Mesendoderm (in vitro differentiated cells): ENCODE measurements at regions not wholly inside any gene's neighbourhood (a gene's known extent, or its start where the extent isn't known, plus 50 kb on each side); places are given as distances from the start of the nearest gene placed in this dataset.
A peak's percentile ranks its signal among the peaks of the same experiment; 100 is the strongest.

Source experiments
- DNase-seq: peaks from one replicate; pipeline ENCODE4 v3.0.0; 2013
- H2AK5ac ChIP-seq: 2 replicates; pipeline ENCODE4 v1.6.1; 2013; ENCODE audit warnings: low read length, inconsistent platforms
- H2BK120ac ChIP-seq: 2 replicates; pipeline ENCODE4 v1.6.1; 2013; ENCODE audit warnings: low read depth, mild to moderate bottlenecking, low read length, moderate library complexity, mixed read lengths
- H2BK15ac ChIP-seq: replicated peaks from 2 replicates; pipeline ENCODE4 v1.6.1; 2013; ENCODE audit warnings: low read depth, mild to moderate bottlenecking, moderate library complexity
- H2BK5ac ChIP-seq: 2 replicates; pipeline ENCODE4 v1.6.1; 2013; ENCODE audit warnings: low read length, inconsistent platforms
- H3K18ac ChIP-seq: 2 replicates; pipeline ENCODE4 v1.6.1; 2013; ENCODE audit warnings: mild to moderate bottlenecking, low read length, mixed read lengths
- H3K23ac ChIP-seq: one replicate; pipeline ENCODE4 v1.6.1; 2013; ENCODE audit warnings: low read length
- H3K27ac ChIP-seq: 2 replicates; pipeline ENCODE4 v1.5.1; 2013; ENCODE audit warnings: low read depth, mild to moderate bottlenecking, inconsistent platforms, low read length, moderate library complexity
- H3K27me3 ChIP-seq: 2 replicates; pipeline ENCODE4 v1.6.1; 2013; ENCODE audit warnings: low read length, control low read depth, mild to moderate bottlenecking, inconsistent platforms; ENCODE audit not compliant: insufficient read depth, poor library complexity
- H3K36me3 ChIP-seq: 2 replicates; pipeline ENCODE4 v1.6.1; 2013; ENCODE audit warnings: low read length, inconsistent platforms; ENCODE audit not compliant: control insufficient read depth, insufficient read depth
- H3K4ac ChIP-seq: one replicate; pipeline ENCODE4 v1.6.1; 2013; ENCODE audit warnings: low read depth, mild to moderate bottlenecking, low read length, moderate library complexity
- H3K4me1 ChIP-seq: 2 replicates; pipeline ENCODE4 v1.6.1; 2013; ENCODE audit warnings: low read depth, low read length, inconsistent platforms; ENCODE audit not compliant: control insufficient read depth
- H3K4me2 ChIP-seq: 2 replicates; pipeline ENCODE4 v1.6.1; 2013; ENCODE audit warnings: low read length
- H3K4me3 ChIP-seq: 2 replicates; pipeline ENCODE4 v1.5.1; 2013; ENCODE audit warnings: mild to moderate bottlenecking, low read length
- H3K56ac ChIP-seq: one replicate; pipeline ENCODE4 v1.6.1; 2013; ENCODE audit warnings: low read length
- H3K79me1 ChIP-seq: 2 replicates; pipeline ENCODE4 v1.6.1; 2013; ENCODE audit warnings: low read length, inconsistent platforms
- H3K79me2 ChIP-seq: 2 replicates; pipeline ENCODE4 v1.6.1; 2013; ENCODE audit warnings: mild to moderate bottlenecking, low read length; ENCODE audit not compliant: control insufficient read depth, insufficient read depth
- H3K9ac ChIP-seq: 2 replicates; pipeline ENCODE4 v1.6.1; 2013; ENCODE audit warnings: low read length, inconsistent platforms
- H4K5ac ChIP-seq: one replicate; pipeline ENCODE4 v1.6.1; 2013; ENCODE audit warnings: low read length
- H4K8ac ChIP-seq: one replicate; pipeline ENCODE4 v1.6.1; 2013; ENCODE audit warnings: low read depth, mild to moderate bottlenecking, control low read depth, low read length, moderate library complexity
- WGBS: extraction: QIAGEN DNeasy Blood & Tissue Kit; methylation state at CpG from one replicate; pipeline ENCODE4 v1.1.7; 2013; ENCODE audit warnings: low lambda C conversion rate, missing lambda C conversion rate; ENCODE audit not compliant: insufficient coverage; ENCODE audit errors: extremely low coverage; 5-methylcytosine and 5-hydroxymethylcytosine counted together

DNA sequence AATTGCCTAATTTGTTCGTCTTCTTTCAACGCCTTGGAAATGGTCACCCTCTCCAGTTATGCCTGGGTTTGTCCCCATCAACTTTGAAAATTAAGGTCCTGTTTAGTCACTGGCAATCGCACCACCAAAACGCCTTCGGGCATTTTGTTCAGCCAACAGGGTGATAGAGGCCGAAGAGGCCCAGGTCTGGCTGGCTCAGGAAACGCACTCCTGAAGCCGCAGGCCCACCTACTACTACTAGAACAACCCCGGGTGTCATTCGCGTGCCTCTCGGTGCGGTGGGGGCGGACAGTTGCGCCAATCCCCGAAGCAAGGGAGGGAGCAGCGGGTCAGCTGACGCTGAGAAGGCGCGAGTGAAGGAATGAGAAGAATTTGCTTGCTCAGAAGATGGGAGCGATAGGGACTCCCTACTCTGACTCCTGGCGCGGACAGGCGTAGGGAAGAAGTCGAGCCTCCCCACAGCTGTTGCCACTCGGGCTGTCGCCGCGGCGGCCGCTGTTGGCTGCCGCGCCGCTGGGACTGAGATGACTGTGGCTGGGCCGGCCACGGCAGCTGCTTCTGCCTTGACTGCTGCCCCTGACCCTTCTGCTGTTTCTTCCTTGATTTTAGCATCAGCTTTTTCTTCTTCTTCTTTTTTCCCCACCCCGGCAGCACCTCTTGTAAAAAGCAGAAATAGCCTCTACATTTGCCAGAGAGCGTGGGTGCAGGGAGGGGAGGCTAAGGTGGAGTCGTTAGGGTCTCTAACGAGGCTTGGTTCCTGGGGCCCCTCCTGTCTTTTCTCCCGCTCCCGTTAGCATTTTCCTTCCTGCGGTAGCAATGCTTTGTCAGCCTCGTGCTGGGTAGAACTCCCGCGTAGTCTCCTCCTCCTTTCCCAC, 387.6 kb downstream of the FIGN start:
- peak overlapping the region; percentile 95 for H3K27ac ChIP-seq

DNA sequence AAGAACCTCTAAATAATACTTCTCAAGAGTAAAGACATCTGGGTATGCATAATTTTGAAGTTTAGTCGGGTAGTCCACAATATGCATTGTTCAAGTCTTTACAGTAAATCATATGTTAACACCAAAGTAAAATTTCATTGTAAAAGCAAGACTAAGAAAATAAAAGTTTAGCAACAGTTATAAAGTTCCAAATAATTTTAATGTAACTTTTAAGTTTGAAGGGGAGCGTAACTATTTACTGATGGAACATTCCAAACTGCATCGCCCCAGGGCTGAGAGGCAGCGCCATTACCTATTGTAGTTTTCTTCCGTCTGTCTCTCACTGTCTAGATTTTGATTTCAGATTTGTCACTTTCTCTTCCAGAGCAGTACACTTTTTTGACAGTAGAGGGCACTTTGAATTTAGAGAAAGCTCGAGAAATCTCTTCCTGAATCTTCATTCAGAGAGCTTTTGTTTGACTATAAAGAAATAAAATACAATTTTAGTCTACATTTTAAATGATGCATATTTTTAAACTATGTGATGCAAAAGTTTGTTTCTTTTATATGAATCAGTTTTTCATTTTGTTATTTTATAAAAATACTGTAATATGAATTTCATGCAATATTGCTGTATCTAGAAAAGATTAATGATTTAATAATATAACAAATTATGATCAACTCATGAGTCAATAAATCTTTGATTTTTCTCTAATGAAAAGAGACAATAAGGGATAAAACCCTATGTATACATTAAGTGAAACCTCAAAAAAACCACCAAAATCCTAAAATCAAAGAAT, 389.8 kb downstream of the FIGN start:
- no peaks in the 10 kb centered on the region for H3K36me3 ChIP-seq
- H3K4me3 ChIP-seq = no peak overlapping the region
- H2BK15ac ChIP-seq = no peak overlapping the region
- H2BK5ac ChIP-seq = no peak overlapping the region
- H4K8ac ChIP-seq = no peak overlapping the region
- no peaks in the 10 kb centered on the region for H3K27me3 ChIP-seq
- no peak overlapping the region for H3K4me2 ChIP-seq
- no peaks in the 10 kb centered on the region for H3K79me1 ChIP-seq
- WGBS = no CpG with 5 or more reads among the region's 6 CpGs
- no peak overlapping the region for H3K23ac ChIP-seq
- no peak overlapping the region for H2BK120ac ChIP-seq
- no peaks in the 10 kb centered on the region for H3K79me2 ChIP-seq
- peak; percentile 86 for DNase-seq
- H3K18ac ChIP-seq = no peak overlapping the region
- no peak overlapping the region for H3K27ac ChIP-seq
- no peak overlapping the region for H3K56ac ChIP-seq
- peaks cover 2% of the 10 kb centered on the region for H3K4me1 ChIP-seq
- no peak overlapping the region for H3K4ac ChIP-seq
- no peak overlapping the region for H2AK5ac ChIP-seq
- H3K9ac ChIP-seq = no peak overlapping the region
- H4K5ac ChIP-seq = no peak overlapping the region

More for the DNA sequence above, 387.6 kb downstream of the FIGN start:
- no CpG with 5 or more reads among the region's 46 CpGs for WGBS
- Histone ChIP-seq H3K4me1 (peaks cover 6% of the 10 kb centered on the region), H3K23ac (no peak overlapping the region), H3K4me2 (peak overlapping the region; percentile 52), H3K4ac (peak overlapping the region; percentile 76), H3K79me1 (no peaks in the 10 kb centered on the region), H4K5ac (peak overlapping the region; percentile 50), H3K56ac (peak overlapping the region; percentile 81), H2AK5ac (no peak overlapping the region), H2BK15ac (no peak overlapping the region), H3K18ac (peak overlapping the region; percentile 96), H3K79me2 (no peaks in the 10 kb centered on the region), H3K36me3 (no peaks in the 10 kb centered on the region), H3K9ac (peak overlapping the region; percentile 70), H3K4me3 (no peak overlapping the region), H2BK5ac (peak overlapping the region; percentile 75), H2BK120ac (peak overlapping the region; percentile 64), H4K8ac (no peak overlapping the region), H3K27me3 (no peaks in the 10 kb centered on the region)
- peak; percentile 99 for DNase-seq

DNA sequence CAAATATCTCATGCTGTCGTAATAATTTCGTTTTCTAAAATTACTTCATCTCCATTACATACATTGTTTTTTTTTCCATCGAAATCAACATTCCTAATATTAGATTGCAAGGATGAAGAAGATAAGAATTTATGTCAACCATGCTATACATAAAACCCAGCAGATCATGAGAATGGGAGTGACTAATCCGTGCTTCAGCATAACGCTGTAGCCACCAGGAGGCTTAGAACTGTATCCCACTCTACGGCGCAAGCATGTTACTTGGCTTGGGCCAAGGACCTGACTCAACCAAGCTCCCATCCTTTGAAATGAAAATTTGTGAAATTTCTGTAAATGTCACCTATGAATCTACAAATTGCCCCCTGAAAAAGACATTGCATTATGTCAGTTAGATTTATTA, 392.5 kb downstream of the FIGN start:
- Histone ChIP-seq H2BK15ac (no peak overlapping the region), H3K27ac (no peak overlapping the region), H4K5ac (no peak overlapping the region), H3K18ac (no peak overlapping the region), H3K36me3 (no peaks in the 10 kb centered on the region), H3K56ac (no peak overlapping the region), H3K9ac (no peak overlapping the region), H2BK120ac (no peak overlapping the region), H3K4me3 (no peak overlapping the region), H4K8ac (no peak overlapping the region), H3K27me3 (no peaks in the 10 kb centered on the region), H3K79me2 (no peaks in the 10 kb centered on the region), H2AK5ac (no peak overlapping the region), H3K4me1 (no peaks in the 10 kb centered on the region), H3K4me2 (no peak overlapping the region), H2BK5ac (no peak overlapping the region), H3K79me1 (no peaks in the 10 kb centered on the region), H3K4ac (no peak overlapping the region), H3K23ac (no peak overlapping the region)
- 100% methylated on average over 3 of the region's 7 CpGs for WGBS
- DNase-seq = peak; percentile 30

DNA sequence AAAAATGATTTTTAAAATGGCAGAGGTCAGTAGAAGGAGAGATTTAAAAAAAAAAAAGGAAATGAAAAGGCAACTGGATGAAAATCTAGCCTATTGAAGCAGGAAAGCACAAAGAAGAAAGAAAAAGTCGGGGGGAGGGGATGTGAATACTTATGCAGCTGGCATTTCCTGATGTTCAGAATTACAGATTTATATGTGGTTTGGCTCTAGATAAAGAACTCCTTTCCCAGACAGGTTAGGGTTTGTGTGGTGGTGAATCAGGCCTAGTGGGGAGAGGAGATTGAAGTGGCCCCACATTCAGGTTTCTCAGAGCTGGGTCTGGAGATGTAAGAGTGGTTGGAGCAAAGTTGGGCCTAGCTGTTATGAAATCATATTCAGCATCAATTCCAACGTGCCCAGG, 394.4 kb downstream of the FIGN start:
- Histone ChIP-seq H3K27me3 (no peaks in the 10 kb centered on the region), H3K79me1 (no peaks in the 10 kb centered on the region), H2BK120ac (no peak overlapping the region), H2BK15ac (no peak overlapping the region), H3K56ac (no peak overlapping the region), H3K9ac (no peak overlapping the region), H3K4me2 (no peak overlapping the region), H3K27ac (no peak overlapping the region), H3K4me1 (no peaks in the 10 kb centered on the region), H3K4me3 (no peak overlapping the region), H3K79me2 (no peaks in the 10 kb centered on the region), H4K8ac (no peak overlapping the region), H4K5ac (no peak overlapping the region), H2AK5ac (no peak overlapping the region), H3K4ac (no peak overlapping the region), H3K23ac (no peak overlapping the region), H2BK5ac (no peak overlapping the region), H3K36me3 (no peaks in the 10 kb centered on the region), H3K18ac (no peak overlapping the region)
- WGBS = no CpG with 5 or more reads among the region's 2 CpGs
- DNase-seq = no peak

DNA sequence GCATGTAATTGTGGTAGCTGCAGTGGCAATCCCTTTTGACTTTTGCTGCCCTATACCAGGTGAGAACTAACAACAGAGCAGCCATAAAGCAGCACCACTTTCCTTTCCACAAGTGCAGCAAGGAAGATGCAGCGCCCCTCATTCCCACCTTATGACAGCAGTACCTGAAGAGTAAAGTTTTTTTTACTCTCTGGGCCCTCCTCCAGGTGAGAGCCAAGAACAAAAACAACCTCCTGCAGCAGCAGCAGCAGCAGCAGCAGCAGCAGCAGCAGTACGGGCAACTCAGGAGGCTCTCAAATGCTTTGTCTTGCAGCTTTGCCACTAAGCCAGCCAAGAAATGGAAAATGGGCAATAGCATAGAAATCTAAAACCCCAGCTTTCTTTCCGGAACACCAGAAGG, 397.5 kb downstream of the FIGN start:
- Histone ChIP-seq H3K4me2 (no peak overlapping the region), H3K4me3 (no peak overlapping the region), H3K18ac (no peak overlapping the region), H2BK5ac (no peak overlapping the region), H3K27me3 (no peaks in the 10 kb centered on the region), H3K36me3 (no peaks in the 10 kb centered on the region), H4K5ac (no peak overlapping the region), H3K27ac (no peak overlapping the region), H3K56ac (no peak overlapping the region), H3K79me1 (no peaks in the 10 kb centered on the region), H3K79me2 (no peaks in the 10 kb centered on the region), H3K4me1 (no peaks in the 10 kb centered on the region), H3K23ac (no peak overlapping the region), H4K8ac (no peak overlapping the region), H3K9ac (no peak overlapping the region), H2BK120ac (peak overlapping the region; percentile 2), H2AK5ac (no peak overlapping the region), H3K4ac (no peak overlapping the region), H2BK15ac (no peak overlapping the region)
- DNase-seq = no peak
- WGBS = no CpG with 5 or more reads among the region's 3 CpGs
